ENCODE measurements at regions not wholly inside any gene's neighbourhood (a gene's known extent, or its start where the extent isn't known, plus 50 kb on each side); places are given as distances from the start of the nearest gene placed in this dataset.

- Histone ChIP-seq H3K4me1 (ENCODE audit: control insufficient read depth in 4 of 4, insufficient read depth in 4 of 4, low read length in 3 of 4) (no peaks in the 10 kb centered on the region), H3K27me3 (ENCODE audit: control insufficient read depth in 4 of 4, insufficient read depth in 4 of 4, low read length in 3 of 4) (peaks cover 0 to 11% (median 0%) of the 10 kb centered on the region in 4 donors), H3K36me3 (ENCODE audit: control insufficient read depth in 4 of 4, insufficient read depth in 3 of 4, low read depth in 1 of 4, low read length in 3 of 4) (no peaks in the 10 kb centered on the region), H3K4me3 (ENCODE audit: low read depth in 1 of 3, low read length in 3 of 3) (no peak overlapping the region), H3K9me3 (ENCODE audit: control insufficient read depth in 4 of 4, low read length in 3 of 4) (no peaks in the 10 kb centered on the region), H3K9ac (ENCODE audit: low read depth in 1 of 2, low read length in 2 of 2) (no peak overlapping the region), H3K27ac (ENCODE audit: low read depth in 1 of 2, low read length in 2 of 2) (no peak overlapping the region)
- WGBS = 58% methylated on average over 4 of the region's 4 CpGs
- TF ChIP-seq RAD21 (IDR thresholded peaks at IDR 0.05) (no peak), RXRA (IDR thresholded peaks at IDR 0.05) (no peak), JUND (IDR thresholded peaks at IDR 0.05) (no peak), REST (IDR thresholded peaks at IDR 0.05) (no peak), HNF4A (conservative IDR thresholded peaks at IDR 0.05) (no peak), ATF3 (IDR thresholded peaks at IDR 0.05) (no peak), MAX (IDR thresholded peaks at IDR 0.05) (no peak), YY1 (IDR thresholded peaks at IDR 0.05) (no peak), FOXA2 (IDR thresholded peaks at IDR 0.05) (no peak), TAF1 (conservative IDR thresholded peaks at IDR 0.05) (no peak), NR2F2 (IDR thresholded peaks at IDR 0.05) (no peak), HNF4G (IDR thresholded peaks at IDR 0.05) (no peak), GABPA (IDR thresholded peaks at IDR 0.05 in 1 of 2, conservative IDR thresholded peaks at IDR 0.05 in 1 of 2) (no peak), ZBTB33 (IDR thresholded peaks at IDR 0.05) (no peak), CTCF (IDR thresholded peaks at IDR 0.05; ENCODE audit: low read depth, low read length, missing input control) (no peak)
- no peak for DNase-seq (ENCODE audit: low spot score)
Observed at GRCh38 chr2:167380555-167380954, 492.3 kb downstream of the XIRP2 start.

GRCh38 chr2:167380094-167380493 is 491.8 kb downstream of the XIRP2 start:
- no peaks in the 10 kb centered on the region for H3K36me3 ChIP-seq (ENCODE audit: control insufficient read depth in 4 of 4, insufficient read depth in 3 of 4, low read depth in 1 of 4, low read length in 3 of 4)
- WGBS = 73% methylated on average over 2 of the region's 2 CpGs
- no peak overlapping the region for H3K9ac ChIP-seq (ENCODE audit: low read depth in 1 of 2, low read length in 2 of 2)
- H3K27me3 ChIP-seq (ENCODE audit: control insufficient read depth in 4 of 4, insufficient read depth in 4 of 4, low read length in 3 of 4) = peaks cover 0 to 10% (median 0%) of the 10 kb centered on the region in 4 donors
- no peaks in the 10 kb centered on the region for H3K4me1 ChIP-seq (ENCODE audit: control insufficient read depth in 4 of 4, insufficient read depth in 4 of 4, low read length in 3 of 4)
- no peak for DNase-seq (ENCODE audit: low spot score)
- H3K9me3 ChIP-seq (ENCODE audit: control insufficient read depth in 4 of 4, low read length in 3 of 4) = no peaks in the 10 kb centered on the region
- H3K4me3 ChIP-seq (ENCODE audit: low read depth in 1 of 3, low read length in 3 of 3) = no peak overlapping the region
- H3K27ac ChIP-seq (ENCODE audit: low read depth in 1 of 2, low read length in 2 of 2) = no peak overlapping the region
- TF ChIP-seq GABPA (IDR thresholded peaks at IDR 0.05 in 1 of 2, conservative IDR thresholded peaks at IDR 0.05 in 1 of 2) (no peak), SP1 (IDR thresholded peaks at IDR 0.05) (no peak), RXRA (IDR thresholded peaks at IDR 0.05) (no peak), REST (IDR thresholded peaks at IDR 0.05) (no peak), FOXA1 (IDR thresholded peaks at IDR 0.05) (no peak), TAF1 (conservative IDR thresholded peaks at IDR 0.05) (no peak), CTCF (IDR thresholded peaks at IDR 0.05; ENCODE audit: low read depth, low read length, missing input control) (no peak), RAD21 (IDR thresholded peaks at IDR 0.05) (no peak), FOXA2 (IDR thresholded peaks at IDR 0.05) (no peak)
